Dedifferentiated amniotic fluid mesenchymal stem cell (primary cell): ENCODE measurements at regions not wholly inside any gene's neighbourhood (a gene's known extent, or its start where the extent isn't known, plus 50 kb on each side); places are given as distances from the start of the nearest gene placed in this dataset.
"Not testable (repeated sequence)": the region's sequence is repeated elsewhere in the genome, so short reads cannot be mapped to it uniquely, and the experiment has no call there.

ENCODE experiments used
- DNase-seq: peaks from one replicate; pipeline ENCODE4 v3.0.0-alpha.2; 2016; ENCODE audit errors: extremely low spot score

DNA sequence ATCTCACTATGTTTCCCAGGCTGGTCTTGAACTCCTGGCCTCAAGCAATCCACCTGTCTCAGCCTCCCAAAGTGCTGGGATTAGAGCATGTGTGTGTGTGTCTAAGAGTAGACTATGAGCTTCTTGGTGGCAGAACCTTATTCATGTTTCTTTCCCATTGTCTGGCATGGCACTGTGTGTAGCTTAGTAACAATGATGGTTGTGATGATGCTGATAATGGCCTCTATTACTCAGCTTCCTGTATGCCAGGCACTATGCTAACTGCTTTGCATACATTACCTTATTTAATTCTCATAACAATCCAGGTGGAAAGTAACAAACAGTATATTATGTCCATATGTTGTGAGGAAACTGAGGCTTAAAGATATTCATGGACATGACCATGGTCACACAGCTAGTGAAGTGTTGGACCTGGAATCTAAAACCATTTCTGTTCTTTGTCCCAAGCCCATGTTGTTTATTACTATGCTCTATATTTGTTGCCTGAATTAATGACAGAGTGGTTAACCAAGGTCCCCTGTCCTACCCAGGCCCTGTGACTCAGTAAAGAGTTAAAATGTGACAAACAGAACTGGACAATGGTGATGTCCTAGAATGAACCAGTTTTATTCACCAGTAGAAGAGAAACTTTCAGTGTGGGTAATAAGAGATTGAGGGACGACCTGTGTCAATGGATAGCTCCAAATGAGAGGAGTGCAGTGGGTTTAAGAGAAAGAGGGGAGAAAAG, 109.6 kb downstream of the KLF5 start:
- DNase-seq: no peak

DNA sequence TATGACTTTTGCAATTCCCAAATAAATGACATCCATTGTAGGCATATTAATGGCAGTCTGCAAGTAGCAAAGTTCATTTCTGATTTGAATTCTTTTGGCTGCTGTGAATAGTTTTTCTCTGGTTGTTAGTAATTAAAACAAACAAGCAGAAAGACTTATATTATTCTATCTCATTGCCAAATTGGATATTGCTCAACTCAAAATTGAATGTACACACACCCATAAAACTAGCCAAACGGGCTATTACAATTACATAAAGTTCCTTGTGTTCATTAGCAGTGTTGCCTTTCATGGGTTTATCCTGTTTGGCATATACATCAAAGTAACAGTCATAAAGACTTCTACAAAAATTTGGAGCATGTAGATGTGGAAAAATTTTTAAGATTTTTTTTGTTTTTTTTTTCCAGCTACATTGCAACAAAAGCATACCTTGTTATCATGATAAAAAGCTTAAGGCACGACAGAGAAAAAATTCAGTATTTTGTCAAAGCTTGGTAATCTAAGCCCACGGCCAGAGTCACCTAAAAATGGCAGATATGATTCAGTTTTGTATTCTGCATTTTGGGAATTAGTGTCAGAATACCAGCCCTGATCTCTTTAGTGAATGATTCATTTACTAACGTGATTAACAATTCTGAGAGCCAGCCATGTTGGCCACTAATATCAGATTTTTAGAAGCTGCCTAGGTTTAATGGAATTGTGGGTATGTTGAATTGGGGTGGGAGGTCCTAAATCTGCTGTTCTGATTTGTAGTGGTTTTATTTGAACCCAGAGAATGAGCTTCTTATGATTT, 108.4 kb downstream of the KLF5 start:
- no peak for DNase-seq

DNA sequence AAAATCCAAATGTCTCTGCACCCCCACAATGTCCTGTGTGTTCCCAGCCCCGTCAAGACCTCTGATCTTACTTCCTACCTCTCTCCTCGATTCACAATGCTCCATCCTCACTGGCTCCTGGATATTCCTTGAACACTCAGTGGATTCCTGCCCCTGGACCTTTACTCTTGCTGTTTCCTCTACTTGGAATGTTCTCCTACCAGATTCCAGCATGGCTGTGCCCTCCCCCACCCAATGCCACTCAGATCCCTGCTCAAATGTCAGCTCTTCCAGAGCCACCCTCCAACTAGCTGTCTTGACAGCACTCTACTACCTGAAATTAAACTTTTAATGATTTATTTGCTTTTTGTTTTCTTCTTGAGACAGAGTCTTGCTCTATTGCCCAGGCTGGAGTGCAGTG, 107.4 kb downstream of the KLF5 start:
- DNase-seq: no peak

DNA sequence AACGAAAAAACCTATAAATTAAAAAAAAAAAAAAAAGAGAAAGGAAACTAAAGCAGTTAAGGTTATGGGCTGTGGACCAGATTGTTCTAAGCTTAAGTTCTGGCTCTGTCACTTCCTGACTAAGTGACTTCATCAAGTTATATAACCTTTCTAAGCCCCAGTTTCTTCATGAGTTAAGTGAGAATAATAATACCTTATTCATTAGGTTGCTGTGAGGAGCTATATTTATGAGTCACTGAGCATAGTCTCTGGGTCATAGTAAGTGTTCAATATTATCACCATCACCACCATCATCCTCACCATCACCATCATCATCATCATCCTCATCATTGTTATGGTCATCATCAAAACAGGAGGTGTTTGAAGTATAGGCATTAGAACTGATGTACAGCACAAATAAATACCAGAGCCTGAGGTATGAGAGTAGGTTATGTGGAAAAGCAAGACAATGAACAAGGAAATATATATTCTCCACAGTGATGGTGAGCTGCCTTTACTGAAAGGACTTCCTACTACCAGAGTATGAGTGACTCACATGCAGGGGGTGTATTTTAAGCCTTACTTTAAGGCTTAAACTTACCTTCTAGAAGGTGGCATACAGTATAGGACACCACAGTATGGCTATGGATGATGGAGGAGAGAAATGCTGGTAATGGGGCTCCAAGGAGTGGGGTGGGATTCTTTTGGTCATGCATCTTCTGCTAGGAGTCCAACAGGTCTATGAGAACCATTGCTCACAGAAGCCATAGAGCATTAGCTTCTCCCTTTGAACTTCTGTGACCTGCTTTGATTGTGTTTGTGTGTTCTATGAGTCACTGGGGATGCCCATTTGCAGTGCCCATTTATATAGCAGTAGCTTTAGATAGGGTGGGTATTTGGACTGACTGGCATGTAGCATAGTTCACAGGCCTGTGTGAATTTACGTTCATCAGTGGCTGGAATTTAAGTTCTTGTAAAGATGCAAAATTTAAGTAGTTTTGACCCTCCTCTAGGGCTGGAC, 104.4 kb downstream of the KLF5 start:
- no peak for DNase-seq

DNA sequence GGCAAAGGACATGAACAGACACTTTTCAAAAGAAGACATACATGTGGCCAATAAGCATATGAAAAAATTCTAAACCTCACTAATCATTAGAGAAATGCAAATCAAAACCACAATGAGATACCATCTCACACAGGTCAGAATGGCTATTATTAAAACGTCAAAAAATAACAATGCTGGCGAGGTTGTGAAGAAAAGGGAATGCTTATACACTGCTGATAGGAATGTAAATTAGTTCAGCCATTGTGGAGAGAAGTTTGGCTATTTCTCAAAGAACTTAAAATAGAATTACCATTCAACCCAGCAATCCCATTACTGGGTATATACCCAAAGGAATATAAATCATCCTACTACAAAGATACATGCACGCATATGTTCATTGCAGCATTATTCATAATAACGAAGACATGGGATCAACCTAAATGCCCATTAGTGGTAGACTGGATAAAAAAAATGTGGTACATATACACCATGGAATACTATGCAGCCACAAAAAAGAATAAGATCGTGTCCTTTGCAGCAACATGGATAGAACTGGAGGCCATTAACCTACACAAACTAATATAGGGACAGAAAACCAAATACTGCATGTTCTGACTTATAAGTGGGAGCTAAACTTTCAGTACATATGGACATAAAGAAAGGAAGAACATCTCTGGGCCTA, 101.7 kb downstream of the KLF5 start:
- DNase-seq: not testable (repeated sequence)

DNA sequence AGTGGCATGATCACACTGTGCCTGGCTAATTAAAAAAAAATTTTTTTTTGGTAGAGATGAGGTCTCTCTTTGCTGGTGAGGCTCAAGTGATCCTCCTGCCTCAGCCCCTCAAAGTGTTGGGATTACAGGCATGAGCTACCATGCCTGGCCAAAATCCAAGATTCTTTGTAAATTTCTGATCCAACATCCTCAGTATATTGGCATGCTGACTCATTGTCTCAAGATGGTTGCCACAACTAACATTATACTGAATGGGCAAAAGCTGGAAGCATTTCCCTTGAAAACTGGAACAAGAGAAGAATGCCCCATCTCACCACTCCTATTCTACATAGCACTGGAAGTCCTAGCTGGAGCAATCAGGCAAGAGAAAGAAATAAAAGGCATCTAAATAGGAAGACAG, 100.0 kb downstream of the KLF5 start:
- DNase-seq: no peak

DNA sequence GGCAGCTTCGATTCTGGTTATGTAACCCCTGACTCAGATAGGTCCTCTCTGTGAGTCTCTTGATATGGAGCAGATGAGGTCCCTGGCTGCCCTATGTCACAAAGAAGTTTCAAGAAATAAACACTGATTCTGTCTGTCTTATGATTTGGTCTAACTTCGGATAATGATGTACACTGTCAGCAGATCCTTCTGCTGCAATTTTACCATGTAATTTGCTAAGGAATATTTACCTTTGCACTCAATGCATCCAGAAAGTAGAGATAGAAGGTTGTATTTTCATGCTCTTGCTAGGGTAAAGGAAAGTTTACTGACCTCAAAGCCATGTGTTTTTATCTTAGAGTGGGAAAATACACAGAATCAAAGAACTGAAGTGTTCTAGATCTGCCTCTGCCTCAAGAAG, 98.2 kb downstream of the KLF5 start:
- DNase-seq: no peak

DNA sequence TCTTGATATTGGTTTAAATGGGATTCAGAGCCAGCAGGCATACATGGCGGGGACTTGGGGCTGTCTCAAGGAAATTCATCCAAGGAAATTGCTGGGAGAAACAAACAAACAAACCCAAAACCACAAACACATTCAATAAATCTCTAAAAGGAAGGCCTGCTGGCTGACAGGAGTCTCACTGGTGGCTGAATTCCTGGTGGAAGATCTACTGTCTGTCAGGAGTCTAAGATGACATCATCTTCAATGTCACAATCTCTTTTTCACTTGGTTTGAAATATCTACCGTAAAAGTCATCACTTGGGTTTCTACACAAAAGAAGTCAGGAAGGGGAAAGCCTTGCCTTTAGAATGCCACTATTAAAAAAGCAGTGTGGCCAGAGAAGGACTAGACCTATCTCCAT, 87.9 kb downstream of the KLF5 start:
- no peak for DNase-seq

DNA sequence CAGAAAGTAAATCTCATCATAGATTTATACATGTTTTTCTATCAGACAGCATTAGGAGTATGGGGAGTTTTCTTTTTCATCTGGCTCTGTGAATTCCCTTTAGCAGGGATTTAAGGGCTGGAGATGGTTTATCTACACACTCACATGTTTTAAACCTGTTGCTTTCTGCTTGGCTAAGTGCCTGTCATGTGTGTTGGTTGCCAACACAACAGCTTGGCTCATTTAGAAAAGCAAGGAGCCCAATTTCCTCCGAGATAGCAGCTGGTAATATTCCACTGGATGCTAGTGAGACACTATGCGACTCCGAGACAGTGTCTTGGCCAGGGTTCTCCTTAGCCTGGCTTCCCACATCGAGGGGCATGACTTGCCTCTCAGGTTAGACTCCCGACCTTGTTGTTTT, 83.3 kb downstream of the KLF5 start:
- DNase-seq: no peak

DNA sequence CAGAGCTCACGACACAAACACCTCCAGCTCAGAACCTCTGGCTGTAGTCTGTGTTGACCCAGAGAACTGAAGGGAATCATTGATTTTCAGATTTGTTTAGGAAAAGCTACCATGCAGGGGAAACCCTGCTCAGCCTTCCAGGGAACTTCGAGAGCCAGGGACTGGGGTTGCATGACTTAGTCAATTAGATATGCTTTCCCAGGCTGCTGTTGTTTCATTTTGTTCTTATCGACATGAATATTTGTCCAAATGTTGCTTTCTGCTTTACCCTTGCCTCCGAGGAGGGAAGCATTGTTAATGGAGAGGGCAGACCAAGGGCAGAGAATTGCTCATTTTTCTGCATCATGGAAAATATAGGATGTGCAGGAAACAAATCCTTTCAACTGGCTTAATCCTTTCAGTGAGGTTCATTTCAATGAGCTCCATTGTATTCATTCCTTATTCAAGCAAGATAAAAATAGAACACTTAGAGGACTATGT, 82.5 kb downstream of the KLF5 start:
- DNase-seq: peak; percentile 43

DNA sequence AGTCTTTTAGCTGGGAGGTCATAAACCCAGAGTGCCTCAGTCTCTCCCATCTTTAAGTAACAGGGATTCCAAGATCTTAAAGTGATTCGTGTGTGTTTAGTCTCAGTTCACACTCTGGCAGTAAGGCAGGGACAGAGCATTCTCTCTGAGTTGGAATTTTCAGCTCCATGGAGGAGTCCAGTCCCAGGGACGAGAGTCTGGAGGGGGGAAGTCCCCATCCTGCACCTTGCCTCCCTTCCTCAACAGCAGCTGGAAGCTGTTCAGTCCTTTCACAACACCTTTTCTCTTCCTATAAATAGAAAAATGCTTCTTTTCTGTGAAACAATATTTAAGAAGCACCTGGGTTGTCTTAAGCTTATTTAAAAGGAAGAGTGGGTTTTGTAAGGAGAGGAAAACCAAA, 82.0 kb downstream of the KLF5 start:
- no peak for DNase-seq

DNA sequence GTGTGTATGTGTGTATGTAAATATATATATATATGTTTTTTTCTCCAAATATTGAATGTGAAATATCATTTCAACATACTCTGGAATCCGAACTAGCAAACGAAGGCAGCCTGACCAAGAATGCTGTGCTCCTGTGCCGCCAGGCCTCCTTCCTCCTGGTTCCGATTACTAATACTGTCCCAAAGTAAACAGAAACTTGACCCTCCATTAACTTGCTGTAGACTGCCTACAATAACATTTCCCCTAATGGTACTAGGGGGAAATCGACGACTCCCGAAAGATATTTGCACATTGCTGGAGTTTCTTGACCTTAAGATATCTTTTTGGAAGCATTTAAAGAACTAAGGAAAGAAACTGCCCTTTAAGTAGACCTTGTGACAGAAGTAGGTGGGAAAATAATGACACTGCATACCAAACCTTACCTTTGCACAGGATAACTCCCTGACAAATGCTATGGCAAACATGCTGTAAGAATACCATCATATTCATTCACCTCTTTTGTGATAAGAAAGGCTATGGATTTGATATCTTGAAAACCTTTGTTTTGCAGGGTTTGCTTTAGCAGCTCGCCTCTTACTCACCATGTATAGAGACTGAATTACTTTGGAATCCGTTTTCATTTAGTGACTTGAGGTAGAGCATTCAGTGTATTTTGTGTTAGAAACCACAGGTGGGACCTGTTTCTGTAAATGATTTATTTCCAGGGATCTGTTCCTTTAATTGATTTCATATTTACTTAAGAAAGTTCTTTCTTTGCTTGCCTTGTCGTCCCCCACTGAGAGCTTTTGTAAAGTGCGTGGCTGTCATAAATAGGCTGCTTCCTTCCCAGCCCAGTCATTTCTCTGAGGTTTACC, 80.1 kb downstream of the KLF5 start:
- no peak for DNase-seq

DNA sequence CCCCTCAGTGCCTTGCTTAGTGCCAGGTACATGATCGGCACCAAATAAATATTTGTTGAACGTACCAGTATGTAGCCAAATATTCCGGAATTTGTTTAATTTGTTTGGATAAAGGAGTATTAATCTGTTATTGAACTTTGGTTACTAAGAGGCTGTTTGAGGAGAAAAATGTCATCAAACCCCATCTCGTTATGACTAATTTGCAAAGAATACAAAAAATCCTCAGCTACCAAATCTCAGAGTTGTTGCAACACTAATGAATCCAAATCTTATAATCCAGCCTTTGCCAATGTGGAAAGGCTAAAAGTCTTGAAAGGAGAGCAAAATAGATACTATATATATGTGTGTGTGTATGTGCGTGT, 79.5 kb downstream of the KLF5 start:
- DNase-seq: no peak

DNA sequence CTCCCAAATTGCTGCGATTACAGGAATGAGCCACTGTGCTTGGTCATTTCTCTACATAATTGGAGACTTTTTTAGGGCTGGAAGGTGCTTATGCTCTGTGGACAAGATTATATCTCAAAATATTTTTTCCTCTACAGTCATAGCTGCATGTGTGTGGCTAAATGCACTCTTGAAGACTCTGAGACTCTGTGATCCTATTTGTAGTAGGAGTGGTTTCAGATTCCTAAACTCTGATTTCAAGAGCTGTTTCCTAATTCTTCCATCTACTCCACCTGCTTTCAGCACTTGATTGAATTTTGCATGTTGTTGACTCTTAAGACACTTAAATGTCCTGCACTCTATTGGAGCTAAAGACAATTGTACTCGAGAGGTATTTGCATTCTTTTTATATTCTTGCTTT, 78.0 kb downstream of the KLF5 start:
- DNase-seq: no peak

DNA sequence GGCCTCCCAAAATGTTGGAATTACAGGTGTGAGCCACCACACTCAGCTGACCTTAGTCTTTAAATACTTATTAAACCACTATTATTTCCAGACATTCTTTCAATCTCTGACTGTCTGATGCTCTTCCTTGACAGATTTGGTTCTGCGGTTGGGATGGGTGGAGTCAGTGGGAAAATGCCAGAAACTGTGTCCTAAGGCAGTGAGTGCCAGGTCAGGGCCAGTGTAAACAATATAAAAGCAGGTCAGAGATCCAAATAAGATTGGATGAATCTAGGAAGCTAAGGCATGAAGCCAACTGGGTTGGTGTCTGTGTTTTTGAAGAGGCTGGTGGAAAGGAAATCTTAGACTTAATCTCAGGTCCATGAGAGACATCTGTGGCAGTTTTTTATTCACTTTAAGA, 74.7 kb downstream of the KLF5 start:
- DNase-seq: no peak

DNA sequence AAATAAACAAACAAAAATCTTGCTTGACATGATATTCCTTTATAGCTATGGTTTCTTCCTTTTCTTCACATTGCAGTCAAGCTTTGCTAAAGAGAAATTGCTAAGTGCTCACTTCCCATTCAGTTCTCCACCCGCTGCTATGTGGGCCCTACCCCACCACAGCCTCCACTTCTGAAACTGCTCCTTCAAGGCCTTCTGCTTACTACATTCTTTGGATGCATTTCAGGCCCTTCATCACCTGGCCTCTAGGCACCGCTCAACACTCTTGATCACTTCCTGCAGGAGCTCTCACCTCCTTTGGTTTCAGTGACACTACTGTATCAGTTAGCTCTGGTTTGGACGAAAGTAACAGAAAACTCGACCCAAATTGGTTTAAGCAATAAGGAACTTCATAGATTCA, 72.4 kb downstream of the KLF5 start:
- DNase-seq: no peak

DNA sequence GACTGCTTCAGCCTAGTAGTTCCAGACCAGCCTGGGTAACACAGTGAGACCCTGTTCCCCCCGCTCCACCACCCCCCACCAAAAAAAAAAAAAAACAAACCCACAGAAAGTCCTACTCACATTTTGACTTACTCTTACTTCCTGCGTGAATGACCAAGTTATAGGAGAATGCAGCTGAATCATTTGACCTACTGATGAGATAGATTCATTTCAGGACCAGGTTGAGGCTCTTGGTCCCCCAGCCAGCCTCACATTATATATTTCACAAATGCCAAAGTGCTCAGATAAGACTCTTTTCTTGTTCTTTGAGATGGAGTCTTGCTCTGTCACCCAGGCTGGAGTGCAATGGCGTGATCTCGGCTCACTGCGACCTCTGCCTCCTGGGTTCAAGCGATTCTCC, 70.2 kb downstream of the KLF5 start:
- DNase-seq: no peak
